Ishikawa (cell line): ENCODE measurements at regions not wholly inside any gene's neighbourhood (a gene's known extent, or its start where the extent isn't known, plus 50 kb on each side); places are given as distances from the start of the nearest gene placed in this dataset.
A peak's percentile ranks its signal among the peaks of the same experiment; 100 is the strongest.

Experiments
- CEBPB ChIP-seq: IDR thresholded peaks from 2 replicates; pipeline ENCODE4 v1.6.1; 2012
- CREB1 ChIP-seq: IDR thresholded peaks from 2 replicates; pipeline ENCODE4 v1.6.1; 2012; ENCODE audit warnings: low read depth
- EGR1 ChIP-seq: IDR thresholded peaks from 2 replicates; pipeline ENCODE4 v1.6.1; 2012
- EP300 ChIP-seq: IDR thresholded peaks from 2 replicates; pipeline ENCODE4 v1.6.1; 2012; ENCODE audit warnings: borderline replicate concordance
- FOXM1 ChIP-seq: IDR thresholded peaks from 2 replicates; pipeline ENCODE4 v1.6.1; 2012; ENCODE audit warnings: low read depth, borderline replicate concordance
- NFIC ChIP-seq: IDR thresholded peaks from 2 replicates; pipeline ENCODE4 v1.6.1; 2012
- RAD21 ChIP-seq: IDR thresholded peaks from 2 replicates; pipeline ENCODE4 v1.6.1; 2012; ENCODE audit warnings: low read depth
- REST ChIP-seq: IDR thresholded peaks from 2 replicates; pipeline ENCODE4 v1.6.1; 2012; ENCODE audit warnings: low read depth, mild to moderate bottlenecking
- TAF1 ChIP-seq: IDR thresholded peaks from 2 replicates; pipeline ENCODE4 v1.6.1; 2012; ENCODE audit warnings: low read depth, mild to moderate bottlenecking
- TCF12 ChIP-seq: IDR thresholded peaks from 2 replicates; pipeline ENCODE4 v1.6.1; 2012; ENCODE audit warnings: low read depth
- TEAD4 ChIP-seq: IDR thresholded peaks from 2 replicates; pipeline ENCODE4 v1.6.1; 2012
- YY1 ChIP-seq: IDR thresholded peaks from 2 replicates; pipeline ENCODE4 v1.6.1; 2012; ENCODE audit warnings: low read depth
- ZBTB7A ChIP-seq: IDR thresholded peaks from 2 replicates; pipeline ENCODE4 v1.6.1; 2012; ENCODE audit warnings: low read depth
- TF ChIP-seq, protein P1 (sequence below): IDR thresholded peaks from 2 replicates; pipeline ENCODE4 v1.6.1; 2012
- TF ChIP-seq, protein P2 (sequence below): IDR thresholded peaks from 2 replicates; pipeline ENCODE4 v1.6.1; 2012

DNA sequence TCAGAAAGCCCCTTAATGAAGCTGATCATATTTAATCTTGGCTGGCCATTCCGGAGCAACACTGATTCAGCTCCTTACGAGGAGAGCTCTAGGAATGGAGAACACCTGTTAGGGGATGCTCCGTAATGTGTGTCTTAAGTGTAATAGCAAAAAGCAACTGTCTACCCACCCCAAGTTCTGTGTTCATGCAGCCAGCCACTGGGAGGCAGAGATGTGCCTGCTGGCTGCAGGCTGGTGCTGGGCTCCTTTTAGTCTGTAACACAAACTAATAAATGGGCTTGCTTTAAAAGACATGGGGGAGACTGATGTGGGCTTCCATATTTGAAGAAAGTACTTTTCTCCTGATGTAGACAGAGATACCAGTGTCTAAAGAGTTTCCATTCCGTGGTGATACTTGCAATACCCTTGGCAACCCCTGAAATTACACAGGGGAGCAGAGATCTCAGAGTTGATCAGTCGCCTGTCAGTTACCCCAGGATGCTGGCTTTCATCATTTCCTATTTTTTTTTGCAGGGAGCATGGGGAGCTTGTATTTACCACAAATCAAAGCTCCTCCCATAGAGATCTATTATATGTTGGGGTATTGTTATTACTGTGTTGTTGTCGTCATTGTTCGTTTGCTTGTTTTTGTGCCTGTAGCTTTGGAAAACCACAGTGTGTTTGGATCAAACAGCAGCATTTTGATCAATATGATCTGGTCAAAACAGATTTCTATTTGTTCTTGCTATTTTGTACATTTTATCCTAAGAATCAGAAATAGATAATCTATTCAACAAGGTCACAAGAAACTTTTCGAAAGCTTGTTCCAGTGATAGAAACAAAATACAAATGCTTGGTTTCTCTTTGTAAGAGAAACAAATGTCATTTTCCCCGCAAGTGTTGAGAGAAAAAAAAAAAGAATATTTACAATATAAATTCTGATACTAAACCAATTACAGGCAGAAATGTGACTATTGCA, 65.8 kb downstream of the MTX3 start:
- TF ChIP-seq, protein P1, sequence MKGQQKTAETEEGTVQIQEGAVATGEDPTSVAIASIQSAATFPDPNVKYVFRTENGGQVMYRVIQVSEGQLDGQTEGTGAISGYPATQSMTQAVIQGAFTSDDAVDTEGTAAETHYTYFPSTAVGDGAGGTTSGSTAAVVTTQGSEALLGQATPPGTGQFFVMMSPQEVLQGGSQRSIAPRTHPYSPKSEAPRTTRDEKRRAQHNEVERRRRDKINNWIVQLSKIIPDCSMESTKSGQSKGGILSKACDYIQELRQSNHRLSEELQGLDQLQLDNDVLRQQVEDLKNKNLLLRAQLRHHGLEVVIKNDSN, result no peak
- peak; percentile 46 for TF ChIP-seq RAD21

DNA sequence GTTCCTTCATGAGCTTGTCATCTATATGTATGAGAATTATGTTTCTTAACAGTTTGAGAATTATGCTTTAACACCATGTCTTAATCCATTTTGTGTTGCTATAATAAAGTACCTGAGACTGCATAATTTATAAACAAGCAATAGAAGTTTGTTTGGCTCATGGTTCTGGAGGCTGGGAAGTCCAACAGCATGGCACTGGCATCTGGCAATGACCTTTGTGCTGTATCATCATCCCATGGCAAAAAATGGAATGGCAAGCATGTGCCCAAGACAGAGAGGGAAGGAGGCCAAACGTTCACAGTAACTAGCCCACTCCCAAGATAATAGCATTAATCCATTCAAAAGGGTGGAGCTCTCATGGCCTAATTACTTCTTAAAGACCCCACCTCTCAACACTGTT, 67.6 kb downstream of the MTX3 start:
- TF ChIP-seq NFIC (no peak), EGR1 (no peak), TCF12 (no peak), TEAD4 (no peak), CEBPB (no peak), RAD21 (no peak), YY1 (no peak), ZBTB7A (no peak), REST (no peak), CREB1 (no peak), EP300 (no peak), FOXM1 (no peak), TAF1 (no peak)
- TF ChIP-seq, protein P2, sequence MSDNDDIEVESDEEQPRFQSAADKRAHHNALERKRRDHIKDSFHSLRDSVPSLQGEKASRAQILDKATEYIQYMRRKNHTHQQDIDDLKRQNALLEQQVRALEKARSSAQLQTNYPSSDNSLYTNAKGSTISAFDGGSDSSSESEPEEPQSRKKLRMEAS, result no peak
- TF ChIP-seq, protein P1, result no peak

DNA sequence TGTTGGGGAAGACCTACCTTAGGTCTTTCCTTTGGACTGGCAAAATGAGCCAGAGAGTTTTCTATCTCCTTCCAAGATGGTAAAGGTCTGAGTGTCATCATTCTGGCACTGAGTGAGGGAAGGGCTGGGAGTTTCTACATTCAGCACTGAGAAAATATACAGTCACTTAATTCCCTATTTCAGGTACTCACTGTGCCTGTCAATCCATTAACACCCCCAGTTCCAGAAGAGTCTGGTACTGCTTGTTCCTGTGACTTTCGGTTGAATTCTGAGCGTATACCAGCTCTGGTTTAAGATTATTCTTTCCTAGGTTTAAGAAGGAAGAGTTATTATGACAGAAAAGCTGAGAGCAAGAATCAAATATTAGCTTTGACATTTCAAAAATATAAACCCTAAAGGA, 68.4 kb downstream of the MTX3 start:
- TF ChIP-seq, protein P2, result no peak
- TF ChIP-seq CREB1 (no peak), EGR1 (no peak), NFIC (no peak), TCF12 (no peak), RAD21 (no peak), TEAD4 (no peak), CEBPB (no peak), EP300 (no peak), REST (no peak), TAF1 (no peak), ZBTB7A (no peak), FOXM1 (no peak), YY1 (no peak)
- TF ChIP-seq, protein P1, result no peak

- TF ChIP-seq, protein P1, result no peak
- TF ChIP-seq YY1 (no peak), NFIC (no peak), RAD21 (no peak)
These were observed 89.4 kb downstream of the MTX3 start for GRCh38 chr5:79901631-79902030.

DNA sequence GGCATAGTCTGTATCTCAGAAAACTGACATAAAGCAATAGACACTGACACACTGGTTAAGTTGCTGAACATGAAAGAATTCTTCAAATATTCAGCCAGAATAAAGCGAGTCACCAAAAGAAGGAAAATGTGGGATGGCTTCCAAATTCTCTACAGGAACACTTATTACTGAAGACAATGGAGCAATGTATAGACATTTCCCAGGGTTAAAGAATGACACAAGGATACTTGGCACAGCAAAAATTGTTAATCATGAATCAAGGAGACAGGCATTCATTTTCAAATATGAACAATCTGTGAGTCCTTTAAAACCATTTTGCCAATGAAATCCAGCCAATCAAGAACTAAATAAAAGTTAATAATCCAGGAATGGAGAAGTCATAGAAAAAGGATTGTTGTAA, 92.5 kb downstream of the MTX3 start:
- TF ChIP-seq NFIC (peak; percentile 71), TEAD4 (0 out of 2 replicates have a peak, but pooled peaks have one; percentile 15), EP300 (no peak)

- no peak for TF ChIP-seq CREB1
These were observed 97.1 kb downstream of the MTX3 start for GRCh38 chr5:79893976-79894375.
